Kidney glomerular epithelial cell (primary cell): ENCODE measurements at regions not wholly inside any gene's neighbourhood (a gene's known extent, or its start where the extent isn't known, plus 50 kb on each side); places are given as distances from the start of the nearest gene placed in this dataset.
"Not testable (repeated sequence)": the region's sequence is repeated elsewhere in the genome, so short reads cannot be mapped to it uniquely, and the experiment has no call there.

Experiments used
- DNase-seq: peaks from one replicate; lab custom pipeline; 2025; lab: John Stamatoyannopoulos, UW

GRCh38 chr5:159593518-159594073, 263.3 kb upstream of the IL12B start:
- no peak for DNase-seq

DNA sequence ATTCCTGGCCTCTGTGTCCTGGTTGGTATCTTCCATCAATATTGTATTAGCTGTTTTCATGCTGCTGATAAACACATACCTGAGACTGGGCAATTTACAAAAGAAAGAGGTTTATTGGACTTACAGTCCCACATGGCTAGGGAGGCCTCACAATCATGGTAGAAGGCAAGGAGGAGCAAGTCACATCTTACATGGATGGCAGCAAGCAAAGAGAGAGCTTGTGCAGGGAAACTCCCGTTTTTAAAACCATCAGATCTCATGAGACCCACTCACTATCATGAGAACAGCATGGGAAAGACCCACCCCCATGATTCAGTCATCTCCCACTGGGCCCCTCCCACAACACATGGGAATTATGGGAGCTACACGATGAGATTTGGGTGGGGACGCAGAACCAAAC, 265.3 kb upstream of the IL12B start:
- DNase-seq = not testable (repeated sequence)

GRCh38 chr5:159601216-159601615, 270.9 kb upstream of the IL12B start:
- no peak for DNase-seq

DNA sequence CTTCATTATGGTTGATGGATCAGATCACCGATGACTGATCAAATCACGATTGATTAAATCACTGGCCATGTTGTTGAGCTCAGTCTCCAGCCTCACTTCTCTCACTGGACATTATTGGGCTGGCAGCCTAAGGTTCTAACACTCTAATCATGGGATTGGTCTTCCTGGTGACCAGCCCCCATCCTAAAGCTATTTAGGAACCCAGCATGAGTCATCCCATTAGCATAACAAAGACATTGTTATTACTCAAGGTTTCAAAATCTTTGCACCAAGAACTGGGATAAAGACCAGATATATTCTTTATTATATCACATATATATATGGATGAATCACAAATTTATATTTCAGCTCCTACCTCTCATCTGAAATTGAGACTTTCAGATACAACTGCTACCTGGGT, 272.1 kb upstream of the IL12B start:
- DNase-seq = no peak

DNA sequence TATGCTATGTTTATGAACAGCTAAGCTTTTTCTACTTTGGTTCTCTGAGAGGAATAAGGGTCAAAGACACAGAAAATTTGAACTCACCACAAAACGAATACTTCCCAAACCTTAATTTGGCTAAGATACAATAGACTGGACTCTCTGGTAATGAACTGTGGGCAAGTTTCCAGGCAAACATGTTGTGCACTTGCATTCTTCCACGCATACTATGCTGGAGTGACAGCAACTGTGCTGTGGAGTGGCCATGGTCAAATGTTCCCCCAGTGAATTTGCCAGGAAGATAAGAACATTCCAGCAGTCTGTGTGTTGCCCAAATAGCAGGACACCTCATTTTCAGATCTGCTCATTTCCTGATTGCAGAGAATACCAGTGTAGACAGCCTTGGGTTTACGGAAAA, 275.3 kb upstream of the IL12B start:
- DNase-seq = no peak

GRCh38 chr5:159609359-159609758, 279.1 kb upstream of the IL12B start:
- DNase-seq = no peak

DNA sequence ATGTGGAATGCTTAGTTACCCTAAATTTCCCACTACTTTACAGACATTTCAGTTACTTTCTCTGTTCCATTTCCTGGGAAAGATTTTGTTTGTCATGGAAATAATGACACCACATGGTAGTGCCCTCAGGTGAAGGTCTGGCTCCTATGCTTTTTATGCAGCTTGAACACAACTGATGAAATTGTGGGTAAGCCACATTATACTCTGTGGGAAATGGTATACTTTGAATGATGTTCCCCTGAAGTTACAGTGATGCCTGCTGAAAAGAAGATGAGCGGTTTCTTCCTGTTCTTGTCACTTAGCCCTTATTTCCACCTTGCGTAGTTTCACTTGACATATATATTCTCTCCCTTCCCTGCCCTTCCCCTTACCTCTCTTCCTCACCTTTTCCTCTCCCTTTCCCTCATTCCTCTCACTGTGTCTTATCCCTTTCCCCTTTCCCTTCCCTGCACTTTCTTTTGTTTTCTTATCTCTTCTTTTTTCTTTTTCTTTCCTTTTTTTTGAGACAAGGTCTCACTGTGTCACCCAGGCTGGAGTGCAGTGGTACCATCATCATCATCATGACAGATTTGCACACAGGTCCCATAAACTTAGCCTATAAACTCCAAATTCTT, 280.8 kb upstream of the IL12B start:
- DNase-seq = no peak

DNA sequence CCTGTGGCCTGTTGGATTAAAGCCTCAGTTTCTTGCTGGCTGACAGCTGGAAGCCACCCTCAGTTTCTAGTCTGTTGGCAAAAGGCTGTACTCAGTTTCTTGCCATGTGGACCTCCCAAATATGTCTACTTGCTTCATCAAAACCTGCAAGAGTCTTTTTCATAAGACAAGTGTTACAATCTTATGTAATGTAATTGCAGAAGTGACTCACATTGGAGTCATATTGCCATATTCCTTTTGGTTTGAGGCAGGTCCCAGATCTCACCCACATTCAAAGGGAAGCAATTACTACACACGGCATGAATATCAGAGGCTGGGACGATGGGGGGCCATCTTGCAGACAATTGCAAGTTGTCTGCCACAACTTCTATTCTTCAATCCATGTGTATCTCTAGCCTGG, 286.7 kb upstream of the IL12B start:
- DNase-seq = no peak

DNA sequence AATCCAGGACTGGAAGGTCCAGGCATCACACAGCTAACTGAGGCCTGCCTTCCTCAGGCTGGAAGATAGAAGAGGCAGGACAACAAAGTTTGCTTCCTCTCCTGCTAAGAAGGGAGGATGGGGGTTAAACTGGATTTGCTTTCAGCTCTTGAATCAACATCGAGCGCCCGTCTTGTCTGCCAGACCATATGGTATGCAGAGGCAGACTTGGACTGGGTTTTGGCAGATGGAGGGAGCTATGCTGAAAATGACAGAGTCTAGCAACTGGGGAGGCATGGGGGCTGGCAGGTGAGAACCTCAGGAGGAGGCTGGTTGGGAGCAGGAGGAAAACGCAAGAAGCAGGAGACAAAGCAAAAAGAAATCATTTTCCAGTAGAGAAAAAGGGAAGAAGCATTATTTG, 289.5 kb upstream of the IL12B start:
- no peak for DNase-seq

- no peak for DNase-seq
Measured at GRCh38 chr5:159620853-159621540, 290.7 kb upstream of the IL12B start.

DNA sequence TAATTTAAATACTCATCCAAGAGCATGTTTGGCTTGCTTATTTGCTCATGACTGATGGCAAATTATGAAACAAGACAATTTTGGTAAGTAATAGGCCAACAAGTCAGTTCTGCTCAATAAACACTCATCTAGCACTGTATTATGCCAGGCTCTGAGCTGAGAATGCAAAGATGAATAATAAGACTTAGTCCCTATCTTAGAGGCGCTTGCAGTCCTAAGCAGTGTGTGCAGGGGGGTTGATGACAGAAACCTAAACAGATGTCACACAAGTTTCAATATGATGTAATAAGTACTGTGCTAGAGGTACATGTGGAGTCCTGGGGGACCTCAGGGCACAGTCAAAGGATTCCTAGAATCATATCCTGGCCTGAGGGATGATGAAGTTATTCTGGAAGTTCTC, 287.6 kb upstream of the ADRA1B start:
- no peak for DNase-seq

- no peak for DNase-seq
Measured at GRCh38 chr5:159629158-159629557, 287.1 kb upstream of the ADRA1B start.

DNA sequence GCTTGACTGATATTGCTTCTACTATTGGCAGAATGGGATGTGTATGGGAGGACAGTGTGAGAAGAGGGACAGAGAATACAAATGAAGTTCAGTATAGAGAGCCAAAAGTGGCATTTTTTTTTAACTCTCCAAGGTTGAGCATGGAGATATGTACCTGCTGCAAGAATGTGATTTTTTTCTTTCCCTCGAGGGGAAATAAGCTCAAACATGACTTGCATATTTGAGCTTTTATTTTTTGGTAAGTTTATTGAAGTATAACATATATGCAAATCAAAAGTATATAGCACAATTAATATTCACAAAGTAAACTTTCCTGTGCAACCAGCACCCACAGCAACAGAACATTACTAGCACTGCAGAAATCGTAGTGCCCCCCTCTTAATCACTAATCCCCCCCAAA, 285.7 kb upstream of the ADRA1B start:
- DNase-seq = no peak

DNA sequence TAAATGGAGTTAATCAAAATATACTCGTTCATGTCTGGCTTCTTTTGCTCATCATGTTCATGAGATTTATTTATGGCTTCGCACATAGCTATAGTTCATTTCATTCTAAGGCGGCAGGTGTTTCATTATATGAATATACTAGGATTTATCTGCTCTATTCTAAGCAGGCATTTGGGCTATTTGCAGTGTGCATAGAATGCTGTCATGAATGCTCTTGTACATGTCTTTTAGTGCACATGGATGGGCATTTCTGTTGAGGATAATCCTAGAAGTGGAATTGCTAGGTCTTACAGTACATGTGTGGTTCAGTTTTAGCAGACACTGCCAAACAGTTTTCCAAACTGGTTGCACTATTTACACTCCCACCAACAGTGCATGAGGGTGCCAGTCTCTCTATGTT, 285.3 kb upstream of the ADRA1B start:
- DNase-seq = no peak

DNA sequence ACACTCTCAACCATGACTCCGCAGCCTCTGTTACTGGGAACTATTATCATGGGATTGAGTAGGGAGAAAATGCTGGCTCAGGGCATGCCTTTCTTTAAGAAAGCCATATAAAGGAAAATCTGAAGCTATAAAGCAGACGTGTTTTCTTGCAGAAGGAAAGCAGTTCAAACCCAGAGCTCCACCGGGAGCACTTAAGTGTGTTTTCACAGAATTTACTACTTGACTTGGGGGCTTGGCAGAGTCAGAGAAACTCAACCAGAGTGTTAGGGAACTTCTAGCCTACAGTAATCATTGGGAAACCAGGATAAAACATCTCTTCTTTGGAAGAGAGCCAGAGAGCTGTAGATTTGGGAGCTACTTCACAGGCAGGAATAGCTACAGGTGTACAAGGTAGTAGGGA, 283.4 kb upstream of the ADRA1B start:
- no peak for DNase-seq

DNA sequence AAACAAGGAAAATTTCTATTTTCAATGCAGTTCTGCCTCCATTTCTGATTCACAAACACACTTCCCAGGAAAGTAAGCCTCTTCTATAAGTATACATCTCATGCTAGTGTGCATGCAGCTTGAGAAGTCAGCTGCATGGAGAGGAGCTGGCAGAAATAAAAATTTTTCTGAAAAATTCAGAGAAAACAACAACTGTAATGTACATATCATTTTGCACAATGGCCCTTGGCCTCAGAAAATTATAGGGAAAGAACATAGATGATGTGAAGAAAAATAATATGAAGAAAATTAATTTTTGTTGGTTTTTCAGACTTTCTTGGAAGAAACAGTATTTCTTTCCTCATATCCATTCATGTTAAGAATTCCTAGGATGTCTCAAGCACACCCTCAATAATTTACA, 277.8 kb upstream of the ADRA1B start:
- no peak for DNase-seq

GRCh38 chr5:159638954-159639559, 277.2 kb upstream of the ADRA1B start:
- DNase-seq = no peak

- no peak for DNase-seq
Measured at GRCh38 chr5:159639590-159639989, 276.7 kb upstream of the ADRA1B start.

- DNase-seq = no peak
Measured at GRCh38 chr5:159640446-159640845, 275.8 kb upstream of the ADRA1B start.

GRCh38 chr5:159640921-159641320, 275.4 kb upstream of the ADRA1B start:
- no peak for DNase-seq

DNA sequence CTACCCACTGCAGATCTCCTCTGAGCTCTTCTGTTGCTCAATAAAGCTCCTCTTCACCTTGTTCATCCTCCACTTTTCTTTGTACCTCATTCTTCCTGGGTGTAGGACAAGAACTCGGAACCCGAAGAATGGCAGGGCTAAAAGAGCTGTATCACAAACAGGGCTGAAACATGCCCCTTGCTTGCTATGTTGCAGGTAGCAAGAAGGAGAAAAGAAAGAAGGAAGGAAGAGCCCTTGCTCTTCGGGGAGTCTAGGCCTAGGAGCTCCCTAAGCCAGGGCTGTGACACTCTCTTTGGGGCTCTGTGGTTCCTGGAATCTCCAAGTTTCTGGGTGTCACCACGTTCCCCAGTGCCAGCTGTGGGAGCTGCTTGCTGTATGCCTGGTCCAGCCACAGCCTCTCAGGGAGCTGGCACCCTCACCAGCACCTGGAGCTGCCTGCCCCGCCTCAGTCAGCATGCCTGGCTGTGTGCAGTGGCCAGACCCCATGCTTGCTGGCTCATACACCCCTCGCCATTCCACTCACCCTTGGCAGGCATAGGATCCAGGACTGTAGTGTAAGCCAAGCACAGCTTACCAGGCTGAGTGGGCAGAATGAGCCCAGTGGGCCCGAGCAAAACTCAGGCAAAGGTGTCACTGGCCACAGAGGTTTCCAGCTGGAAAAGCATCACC, 274.8 kb upstream of the ADRA1B start:
- no peak for DNase-seq

DNA sequence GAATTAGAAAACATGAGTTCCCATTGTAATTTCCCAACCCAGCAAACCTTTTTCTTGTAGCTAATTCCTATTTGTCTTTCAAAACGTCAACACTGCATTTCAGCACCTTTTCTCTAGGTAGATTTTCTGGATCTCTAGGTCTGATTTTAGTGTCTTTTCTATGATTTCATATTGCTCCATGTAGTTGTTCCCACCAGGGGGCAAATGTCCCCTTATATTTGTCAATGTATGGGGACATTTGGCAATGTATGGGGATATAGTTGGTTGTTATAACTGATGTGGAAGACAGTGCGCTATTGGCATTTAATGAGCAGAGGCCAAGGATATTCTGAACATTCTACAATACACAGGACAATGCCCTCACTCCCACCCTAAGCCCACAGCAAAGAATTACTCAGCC, 273.9 kb upstream of the ADRA1B start:
- DNase-seq = no peak

DNA sequence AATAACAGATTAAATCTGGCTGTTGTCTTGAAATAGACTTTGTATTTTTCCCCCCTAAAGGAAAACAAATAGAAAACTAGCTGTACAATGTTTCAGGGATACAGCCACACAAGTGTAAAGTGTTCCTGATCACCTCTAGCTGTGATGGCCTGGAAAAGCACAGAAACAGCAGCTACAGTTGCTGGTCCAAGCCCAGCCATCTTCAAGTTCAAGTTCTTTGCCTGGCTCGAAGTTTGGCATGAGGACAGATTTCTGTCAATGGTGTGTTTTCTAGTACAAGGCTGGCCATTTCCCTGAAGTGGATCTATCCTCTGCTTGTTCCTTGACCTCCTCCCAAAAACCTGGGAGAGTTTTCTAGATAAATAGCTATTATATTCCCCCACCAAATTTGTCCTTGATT, 272.2 kb upstream of the ADRA1B start:
- no peak for DNase-seq
